ENCODE measurements at regions not wholly inside any gene's neighbourhood (a gene's known extent, or its start where the extent isn't known, plus 50 kb on each side); places are given as distances from the start of the nearest gene placed in this dataset.

GRCh38 chr1:71153826-71154225, 73.0 kb upstream of the ZRANB2 start:
- TF ChIP-seq CTCF (IDR thresholded peaks at IDR 0.05) (no peak), EP300 (IDR thresholded peaks at IDR 0.05) (no peak), POLR2A (IDR thresholded peaks at IDR 0.05) (no peak)
